GM06990 (cell line): ENCODE measurements at regions not wholly inside any gene's neighbourhood (a gene's known extent, or its start where the extent isn't known, plus 50 kb on each side); places are given as distances from the start of the nearest gene placed in this dataset.
"Not testable (repeated sequence)": the region's sequence is repeated elsewhere in the genome, so short reads cannot be mapped to it uniquely, and the experiment has no call there.

Experiments used
- DNase-seq: peaks from one replicate; pipeline ENCODE4 v3.0.0-alpha.2; 2011; ENCODE audit not compliant: insufficient read length; ENCODE audit errors: extremely low read depth
- H3K27me3 ChIP-seq: replicated peaks from 2 replicates; pipeline ENCODE4 v1.6.0; 2011; ENCODE audit warnings: low read length; ENCODE audit not compliant: control insufficient read depth, insufficient read depth
- H3K36me3 ChIP-seq: 2 replicates; pipeline ENCODE4 v1.5.1; 2011; ENCODE audit warnings: low read length; ENCODE audit not compliant: control insufficient read depth, insufficient read depth
- H3K4me3 ChIP-seq: replicated peaks from 2 replicates; pipeline ENCODE4 v1.5.1; 2011; ENCODE audit warnings: low read depth, mild to moderate bottlenecking, control low read depth, low read length
- CTCF ChIP-seq: IDR thresholded peaks from 2 replicates; pipeline ENCODE4 v1.5.1; 2011; ENCODE audit warnings: low read length, control low read depth, mild to moderate bottlenecking, inconsistent platforms; ENCODE audit not compliant: insufficient read depth, poor library complexity, severe bottlenecking

GRCh38 chr5:19125956-19126713 lies 861.9 kb downstream of the CDH18 start:
- no peak overlapping the region for H3K4me3 ChIP-seq
- no peak for TF ChIP-seq CTCF
- H3K27me3 ChIP-seq, result no peaks in the 10 kb centered on the region
- H3K36me3 ChIP-seq, result no peaks in the 10 kb centered on the region
- no peak for DNase-seq

DNA sequence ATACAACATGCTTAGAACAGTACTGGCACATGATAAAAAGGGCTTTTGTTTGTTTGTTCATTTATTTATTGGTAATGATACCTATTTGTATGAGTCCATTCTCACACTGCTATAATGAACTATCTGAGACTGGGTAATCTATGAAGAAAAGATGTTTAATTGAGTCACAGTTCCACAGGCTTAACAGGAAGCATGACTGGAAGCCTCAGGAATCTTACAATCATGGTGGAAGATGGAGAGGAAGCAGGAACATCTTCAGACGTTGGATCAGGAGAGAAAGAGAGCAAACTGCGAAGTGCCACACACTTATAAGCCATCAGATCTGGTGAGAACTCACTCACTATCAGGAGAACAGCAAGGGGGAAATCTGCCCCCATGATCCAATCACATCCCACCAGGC lies 847.7 kb downstream of the CDH18 start:
- H3K36me3 ChIP-seq, result no peaks in the 10 kb centered on the region
- TF ChIP-seq CTCF, result no peak
- no peak for DNase-seq
- H3K27me3 ChIP-seq, result no peaks in the 10 kb centered on the region
- H3K4me3 ChIP-seq, result no peak overlapping the region

- H3K36me3 ChIP-seq, DNase-seq, H3K4me3 ChIP-seq, H3K27me3 ChIP-seq: not testable (repeated sequence)
These were observed 846.0 kb downstream of the CDH18 start for GRCh38 chr5:19141937-19142524.

GRCh38 chr5:19142713-19143414 lies 845.1 kb downstream of the CDH18 start:
- not testable (repeated sequence) for H3K36me3 ChIP-seq, DNase-seq, H3K4me3 ChIP-seq, H3K27me3 ChIP-seq

GRCh38 chr5:19143935-19144334 lies 844.1 kb downstream of the CDH18 start:
- no peak for TF ChIP-seq CTCF
- Histone ChIP-seq H3K27me3 (no peaks in the 10 kb centered on the region), H3K36me3 (no peaks in the 10 kb centered on the region), H3K4me3 (no peak overlapping the region)
- DNase-seq, result no peak

DNA sequence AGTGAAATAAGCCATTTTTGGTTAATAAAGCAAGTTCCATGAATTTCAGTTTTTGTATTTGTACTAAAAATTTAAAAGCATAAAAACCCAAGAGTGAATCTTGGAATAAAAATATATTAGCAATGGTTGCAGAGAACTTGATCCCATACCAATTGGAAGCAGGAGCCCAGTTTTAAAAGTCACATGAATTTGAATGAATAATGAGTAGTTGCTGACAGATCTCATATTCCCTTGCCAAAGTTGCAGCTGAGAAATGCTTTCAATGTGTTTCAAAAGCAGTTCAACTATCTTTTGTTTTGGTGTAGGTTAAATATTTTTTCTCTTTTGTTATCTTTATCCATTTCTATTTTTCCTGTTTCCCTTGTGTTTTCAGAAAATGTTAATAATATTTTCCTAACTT lies 818.6 kb downstream of the CDH18 start:
- no peak for DNase-seq
- TF ChIP-seq CTCF, result no peak
- H3K27me3 ChIP-seq, result no peaks in the 10 kb centered on the region
- no peaks in the 10 kb centered on the region for H3K36me3 ChIP-seq
- H3K4me3 ChIP-seq, result no peak overlapping the region
